HG02981 (cell line): ENCODE measurements at regions not wholly inside any gene's neighbourhood (a gene's known extent, or its start where the extent isn't known, plus 50 kb on each side); places are given as distances from the start of the nearest gene placed in this dataset.

Source experiments
- ATAC-seq: cut with Tn5 transposase; IDR thresholded peaks from one replicate; pipeline ENCODE4 v1.9.1; 2021; ENCODE audit warnings: mild to moderate bottlenecking, moderate library complexity; ENCODE audit not compliant: unreplicated experiment

GRCh38 chr16:74035816-74036215 lies 260.8 kb upstream of the PSMD7 start:
- ATAC-seq, result no peak

DNA sequence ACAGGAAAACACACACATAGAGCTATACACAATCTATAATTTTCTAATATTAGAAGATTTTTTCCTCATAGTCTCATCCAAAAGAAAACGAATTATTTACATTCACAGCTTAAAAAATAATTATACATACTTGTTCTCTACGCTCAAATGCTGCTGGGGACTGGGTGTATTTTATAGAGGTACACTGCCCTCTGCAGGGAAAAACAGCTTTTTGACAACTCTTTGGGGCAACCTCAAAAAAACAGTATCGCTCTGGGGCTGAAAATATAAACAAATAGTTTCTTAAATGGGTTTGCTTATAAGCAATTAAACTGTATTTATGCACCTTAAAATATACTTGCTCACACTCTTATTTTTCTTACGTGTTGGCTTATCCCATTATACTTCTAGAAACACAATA lies 261.8 kb upstream of the PSMD7 start:
- ATAC-seq, result no peak

- no peak for ATAC-seq
These were observed 262.4 kb upstream of the PSMD7 start for GRCh38 chr16:74034200-74034599.

DNA sequence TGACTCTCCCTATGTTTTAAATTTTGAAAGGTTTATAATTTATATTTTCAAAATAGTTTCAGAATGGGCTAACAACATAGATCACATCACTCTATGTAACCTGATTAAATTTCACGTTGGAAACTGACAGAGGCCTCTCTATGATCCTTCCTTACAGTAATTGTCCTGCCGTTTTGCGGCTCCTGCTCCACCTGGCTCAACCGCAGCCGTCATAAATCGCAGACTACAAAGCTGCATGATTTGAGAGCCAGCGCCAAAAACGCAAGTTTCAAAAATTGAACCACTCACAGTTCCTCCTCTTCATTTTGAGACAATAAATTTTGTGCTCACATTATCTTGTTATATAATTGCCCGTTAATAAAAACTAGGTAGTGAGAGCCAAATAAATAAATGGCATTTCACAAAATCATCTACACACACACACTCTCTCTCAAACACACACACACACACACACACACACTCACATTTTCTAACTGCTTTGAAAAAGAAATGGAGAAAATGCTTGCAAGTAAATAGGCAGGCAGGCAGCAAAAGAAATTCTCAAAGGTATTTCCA lies 263.1 kb upstream of the PSMD7 start:
- no peak for ATAC-seq

- ATAC-seq, result no peak
These were observed 265.1 kb upstream of the PSMD7 start for GRCh38 chr16:74031551-74031950.

DNA sequence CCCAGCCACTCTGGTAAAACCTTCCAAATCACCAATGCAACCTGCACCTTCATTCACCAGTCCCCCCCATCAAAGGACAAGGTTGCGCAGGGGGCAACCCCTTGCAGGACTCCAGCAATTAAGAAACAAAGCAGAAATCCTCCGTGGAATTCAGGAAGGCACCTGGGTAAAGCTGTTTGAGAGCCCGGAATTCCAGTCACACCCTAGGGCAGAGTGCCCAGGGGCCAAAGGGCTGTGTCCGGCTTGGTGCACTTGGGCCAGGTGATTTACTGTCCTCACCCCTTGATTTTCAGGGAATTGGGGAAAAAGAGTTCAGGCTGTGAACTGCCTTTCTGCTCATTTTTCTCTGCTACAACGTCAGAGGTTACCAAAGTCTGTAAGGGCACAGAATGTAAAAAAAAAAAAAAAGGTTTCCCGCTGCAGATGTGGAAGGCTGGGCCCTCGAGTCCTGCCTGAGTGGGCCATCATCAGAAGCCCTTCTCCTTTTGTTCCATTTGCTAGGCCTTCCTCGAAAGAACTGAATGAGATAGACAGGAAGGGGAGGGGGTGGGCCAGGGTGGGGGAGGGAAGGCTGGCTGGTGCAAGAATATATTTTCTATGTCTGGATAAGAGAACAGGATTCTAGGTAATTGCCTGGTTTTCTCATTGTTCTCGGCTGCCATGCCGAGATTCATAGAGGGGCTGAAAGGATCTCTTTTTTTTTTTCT lies 266.5 kb upstream of the PSMD7 start:
- ATAC-seq, result no peak

DNA sequence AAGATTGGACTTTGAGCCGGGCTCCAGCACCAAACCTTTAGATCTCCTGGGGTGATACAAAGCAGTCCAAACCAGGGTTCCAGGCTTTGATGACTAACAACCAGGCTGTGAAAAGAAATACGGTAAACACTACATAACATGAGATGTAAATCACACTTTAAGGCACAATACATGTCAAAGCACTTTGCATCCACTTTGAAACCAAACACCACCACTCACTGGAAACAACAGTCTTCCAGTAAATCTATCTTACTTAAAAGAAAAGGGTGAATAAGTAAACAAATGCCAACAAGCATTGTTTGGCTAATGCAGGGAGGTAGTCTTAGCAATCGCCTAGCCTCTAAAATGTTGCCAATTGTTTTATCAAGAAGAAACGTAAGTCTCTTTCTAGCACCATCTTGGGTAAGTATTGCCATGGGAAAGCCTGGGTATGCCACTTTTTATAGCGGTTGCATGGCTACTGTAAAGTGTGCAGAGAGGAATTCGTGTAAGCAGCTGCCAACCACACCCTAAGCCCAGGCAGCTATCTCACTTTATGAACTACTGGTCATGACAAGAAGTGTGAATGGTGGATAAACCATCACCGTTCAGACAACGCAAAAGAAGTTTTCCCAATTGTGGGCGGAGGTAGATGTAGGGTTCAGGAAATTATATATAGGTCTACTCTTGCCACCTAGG lies 267.4 kb upstream of the PSMD7 start:
- no peak for ATAC-seq

DNA sequence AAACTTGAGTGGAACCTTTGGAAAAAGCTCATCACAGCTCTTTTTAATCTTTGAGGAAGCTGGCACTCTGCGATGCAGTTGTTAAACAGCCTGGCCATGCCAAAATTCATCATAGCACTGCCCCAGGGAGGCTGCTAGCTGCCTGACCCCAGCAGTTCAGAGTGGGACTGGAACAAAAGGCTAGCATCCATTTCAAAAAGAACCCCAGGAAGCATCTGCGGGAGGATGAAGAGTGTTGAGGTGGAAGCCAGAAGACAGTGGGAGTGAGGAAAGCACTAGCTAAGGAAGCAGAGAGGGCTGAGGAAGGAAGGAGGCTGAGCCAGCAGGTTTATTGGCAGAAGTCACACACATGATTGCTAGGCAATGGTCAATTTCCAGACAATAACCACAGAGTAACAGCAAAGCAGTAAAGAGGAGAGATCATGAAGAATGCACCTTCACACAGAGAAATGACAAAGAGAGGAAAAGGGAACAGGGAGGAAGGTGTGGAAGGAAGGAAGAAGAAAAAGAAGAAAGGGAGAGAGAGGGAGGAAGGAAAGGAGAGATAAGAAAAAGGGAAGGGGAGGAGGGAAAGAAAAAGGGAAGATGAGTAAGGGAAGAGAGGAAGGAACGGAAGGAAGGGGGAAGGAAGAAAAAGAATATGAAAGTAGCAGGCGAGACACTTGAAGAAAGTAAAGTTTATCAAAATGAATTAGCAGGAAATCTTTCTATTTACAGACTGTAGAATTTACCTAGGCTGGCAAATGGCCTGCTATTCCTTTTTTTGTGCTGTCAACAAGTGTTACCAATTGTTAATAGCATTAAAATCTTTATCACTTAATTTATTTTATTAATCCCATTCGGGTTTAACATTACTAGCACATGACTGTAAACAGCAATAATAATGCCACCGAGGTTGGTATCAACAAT lies 270.0 kb upstream of the PSMD7 start:
- no peak for ATAC-seq

- ATAC-seq, result no peak
These were observed 271.7 kb upstream of the PSMD7 start for GRCh38 chr16:74024953-74025352.

DNA sequence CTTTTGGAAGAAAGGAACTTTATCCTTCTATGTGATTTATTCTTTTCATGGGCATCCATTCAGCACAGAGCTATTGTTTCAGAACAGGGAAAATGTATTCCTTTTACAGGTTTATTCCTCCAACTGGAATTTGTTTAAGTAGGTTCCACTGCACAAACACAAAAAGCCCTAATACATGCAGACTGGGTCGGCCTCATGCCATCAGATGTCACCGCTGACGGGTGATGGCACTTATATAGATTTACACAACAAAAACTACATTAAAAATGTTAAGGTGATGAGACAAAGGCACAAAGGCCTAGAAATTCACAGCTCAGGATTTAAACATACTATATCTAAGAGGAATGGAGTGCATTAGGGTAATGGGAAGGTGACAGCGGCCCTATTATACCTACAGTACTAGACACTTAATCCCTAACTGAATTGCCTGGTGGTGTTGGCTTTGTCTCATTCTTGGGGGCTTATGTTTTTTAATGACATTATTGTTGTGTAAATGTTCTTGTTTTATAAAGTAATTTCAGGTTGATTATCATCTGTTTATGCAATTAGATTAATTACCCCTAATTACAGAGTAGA lies 276.4 kb upstream of the PSMD7 start:
- ATAC-seq, result no peak

GRCh38 chr16:74019612-74020011 lies 277.0 kb upstream of the PSMD7 start:
- no peak for ATAC-seq

- no peak for ATAC-seq
These were observed 280.7 kb upstream of the PSMD7 start for GRCh38 chr16:74015953-74016352.

DNA sequence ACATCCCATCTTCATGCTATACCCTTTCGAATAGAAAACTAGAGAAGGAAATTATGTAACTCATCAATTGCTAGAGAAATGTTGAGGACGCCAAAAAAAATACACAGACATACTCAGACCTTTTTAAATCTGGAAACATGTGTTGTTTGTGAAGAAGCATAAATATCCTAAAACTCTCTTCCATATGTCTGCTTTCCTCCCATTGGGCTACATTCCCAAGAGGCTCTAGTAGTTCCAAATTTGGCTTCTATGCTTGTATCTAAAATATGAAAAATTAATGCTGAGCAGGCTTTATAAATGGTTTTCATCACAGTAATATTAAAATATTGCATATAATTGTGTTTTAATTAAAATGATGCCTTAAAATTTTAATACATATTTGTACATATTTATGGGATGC lies 297.9 kb upstream of the PSMD7 start:
- no peak for ATAC-seq

- no peak for ATAC-seq
These were observed 298.6 kb upstream of the PSMD7 start for GRCh38 chr16:73997971-73998370.

DNA sequence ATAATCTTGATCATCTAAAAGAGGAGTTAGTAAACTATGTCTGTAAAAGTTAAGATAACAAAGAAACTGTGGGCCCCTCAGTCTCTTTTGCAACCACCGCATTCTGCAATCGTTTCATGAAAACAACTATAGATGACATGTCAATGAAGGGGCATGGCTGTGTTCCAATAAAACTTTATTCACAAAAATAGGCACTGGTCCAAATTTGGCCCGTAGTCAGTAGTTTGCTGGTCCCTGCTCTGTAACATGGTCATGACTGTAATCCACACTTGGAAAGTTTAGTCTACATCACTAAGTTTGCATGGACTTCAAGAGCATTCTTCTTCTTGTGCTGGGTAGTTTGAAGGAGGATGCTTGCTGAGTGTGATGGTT lies 299.3 kb upstream of the PSMD7 start:
- no peak for ATAC-seq

- ATAC-seq, result no peak
These were observed 299.8 kb upstream of the PSMD7 start for GRCh38 chr16:73996624-73997339.

GRCh38 chr16:73993878-73994277 lies 302.7 kb upstream of the PSMD7 start:
- ATAC-seq, result no peak

GRCh38 chr16:73978407-73978784 lies 318.2 kb upstream of the PSMD7 start:
- no peak for ATAC-seq

DNA sequence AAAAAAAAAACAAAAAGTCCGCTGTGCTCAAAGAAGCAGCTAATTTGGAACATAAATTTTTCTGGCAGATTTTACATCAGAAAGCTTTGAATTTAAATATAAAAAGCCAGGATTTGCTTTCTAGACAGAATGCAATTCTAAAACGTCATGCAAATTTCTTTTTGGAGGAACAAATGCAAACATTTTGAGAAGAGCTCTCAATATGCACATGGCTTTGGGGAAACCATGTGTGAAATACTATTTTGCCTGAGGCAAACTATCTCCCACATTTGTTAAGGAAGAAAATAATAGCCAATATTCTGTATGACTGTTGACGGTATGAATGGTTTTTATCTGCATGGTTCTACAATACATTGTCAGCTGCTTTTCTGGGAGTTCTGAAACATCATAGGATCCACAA lies 320.0 kb upstream of the PSMD7 start:
- ATAC-seq, result no peak

DNA sequence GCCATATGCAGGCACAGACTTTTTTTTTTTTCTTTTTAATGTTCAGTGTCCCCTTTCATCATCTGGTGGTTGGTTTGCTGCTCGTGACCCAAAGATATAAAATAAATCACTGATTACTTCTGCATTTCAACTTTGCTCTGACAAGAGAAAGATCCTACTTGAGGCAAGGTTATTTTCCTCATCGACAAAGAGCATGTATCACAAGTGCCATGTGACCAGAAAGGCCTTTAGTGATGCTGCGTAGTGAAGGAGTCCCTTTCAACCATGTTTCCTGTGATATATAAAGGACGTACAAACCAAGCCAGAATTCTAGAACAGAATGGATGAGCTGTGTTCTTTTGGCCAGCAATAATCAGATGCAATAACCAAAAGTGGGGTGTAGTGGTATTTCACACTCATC lies 323.4 kb upstream of the PSMD7 start:
- ATAC-seq, result no peak

- no peak for ATAC-seq
These were observed 329.8 kb upstream of the PSMD7 start for GRCh38 chr16:73966851-73967250.
